Adipocyte (in vitro differentiated cells): ENCODE measurements at regions not wholly inside any gene's neighbourhood (a gene's known extent, or its start where the extent isn't known, plus 50 kb on each side); places are given as distances from the start of the nearest gene placed in this dataset.
"Not testable (repeated sequence)": the region's sequence is repeated elsewhere in the genome, so short reads cannot be mapped to it uniquely, and the experiment has no call there.

Experiments used
- DNase-seq: peaks from one replicate; pipeline ENCODE4 v3.0.0-alpha.2; 2015; ENCODE audit warnings: low read depth
- H3K27me3 ChIP-seq: replicated peaks from 2 replicates; pipeline ENCODE4 v1.7.0; 2013; ENCODE audit warnings: mild to moderate bottlenecking, low read length, moderate library complexity; ENCODE audit not compliant: control insufficient read depth, insufficient read depth
- H3K36me3 ChIP-seq: 2 replicates; pipeline ENCODE4 v1.7.0; 2013; ENCODE audit warnings: low read length, mild to moderate bottlenecking, moderate library complexity; ENCODE audit not compliant: control insufficient read depth, insufficient read depth, severe bottlenecking
- H3K4me1 ChIP-seq: 2 replicates; pipeline ENCODE4 v1.7.0; 2013; ENCODE audit warnings: mild to moderate bottlenecking, low read length, moderate library complexity; ENCODE audit not compliant: control insufficient read depth, insufficient read depth
- H3K4me3 ChIP-seq: 2 replicates; pipeline ENCODE4 v1.7.0; 2013; ENCODE audit warnings: mild to moderate bottlenecking, low read length, moderate library complexity
- H3K9ac ChIP-seq: 2 replicates; pipeline ENCODE4 v1.7.0; 2013; ENCODE audit warnings: mild to moderate bottlenecking, low read length, moderate library complexity
- H3K9me3 ChIP-seq: 2 replicates; pipeline ENCODE4 v1.7.0; 2013; ENCODE audit warnings: mild to moderate bottlenecking, low read length, moderate library complexity; ENCODE audit not compliant: control insufficient read depth

GRCh38 chr3:148500881-148501280, 196.8 kb upstream of the AGTR1 start:
- H3K9ac ChIP-seq: no peak overlapping the region
- no peak overlapping the region for H3K4me3 ChIP-seq
- H3K27me3 ChIP-seq: no peaks in the 10 kb centered on the region
- DNase-seq: peak; percentile 66
- no peaks in the 10 kb centered on the region for H3K36me3 ChIP-seq
- H3K4me1 ChIP-seq: peaks cover 8% of the 10 kb centered on the region
- no peaks in the 10 kb centered on the region for H3K9me3 ChIP-seq

GRCh38 chr3:148510116-148510515, 187.6 kb upstream of the AGTR1 start:
- peaks cover 14% of the 10 kb centered on the region for H3K4me1 ChIP-seq
- no peak overlapping the region for H3K4me3 ChIP-seq
- peak; percentile 36 for DNase-seq
- no peak overlapping the region for H3K9ac ChIP-seq
- no peaks in the 10 kb centered on the region for H3K36me3 ChIP-seq
- H3K9me3 ChIP-seq: no peaks in the 10 kb centered on the region
- no peaks in the 10 kb centered on the region for H3K27me3 ChIP-seq

DNA sequence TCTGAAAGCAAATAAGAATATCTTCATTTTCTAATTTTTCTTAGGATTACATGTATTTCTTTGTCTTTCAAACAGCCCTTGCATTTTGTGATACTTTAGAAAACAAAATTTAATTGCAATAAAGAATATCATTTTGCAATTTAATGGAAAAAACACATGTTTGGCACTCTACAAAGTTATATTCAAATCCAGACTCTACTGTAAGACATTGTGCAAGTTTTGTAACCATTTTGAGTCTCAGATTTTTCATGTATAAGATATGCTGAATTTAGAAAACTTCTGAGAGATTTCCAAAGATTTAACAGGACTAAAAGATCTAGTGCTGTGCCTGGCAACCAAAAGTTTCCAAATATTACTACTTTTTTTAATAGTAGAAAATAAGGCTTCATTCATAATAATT, 187.1 kb upstream of the AGTR1 start:
- Histone ChIP-seq H3K36me3 (no peaks in the 10 kb centered on the region), H3K4me3 (no peak overlapping the region), H3K9ac (no peak overlapping the region), H3K4me1 (peaks cover 14% of the 10 kb centered on the region), H3K9me3 (no peaks in the 10 kb centered on the region), H3K27me3 (no peaks in the 10 kb centered on the region)
- peak; percentile 59 for DNase-seq

- H3K9ac ChIP-seq: no peak overlapping the region
These were observed 185.1 kb upstream of the AGTR1 start for GRCh38 chr3:148512648-148513047.

DNA sequence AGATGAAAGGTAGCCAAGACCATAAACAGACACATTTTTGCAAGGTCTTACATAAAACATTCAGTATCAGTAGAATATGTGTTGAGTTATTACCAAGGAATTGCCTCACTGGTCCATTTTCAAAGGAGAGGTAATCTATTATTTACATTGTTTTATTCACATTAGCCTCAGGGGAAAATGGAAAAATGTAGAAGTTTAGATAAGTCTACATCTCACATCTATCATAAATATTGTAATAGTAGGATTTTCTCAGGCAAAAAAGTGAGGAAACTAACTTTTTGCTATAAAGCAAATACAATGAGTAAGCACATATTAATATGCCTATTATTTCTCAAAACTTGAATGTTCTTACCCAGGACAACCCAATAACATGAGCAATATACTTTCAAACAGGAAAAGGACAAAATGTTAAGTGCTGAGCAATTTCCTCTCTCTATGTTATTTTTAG, 184.6 kb upstream of the AGTR1 start:
- Histone ChIP-seq H3K4me1 (peaks cover 14% of the 10 kb centered on the region), H3K9me3 (no peaks in the 10 kb centered on the region), H3K27me3 (no peaks in the 10 kb centered on the region), H3K4me3 (no peak overlapping the region), H3K9ac (no peak overlapping the region), H3K36me3 (no peaks in the 10 kb centered on the region)
- peak; percentile 17 for DNase-seq

More at GRCh38 chr3:148512648-148513047, 185.1 kb upstream of the AGTR1 start:
- Histone ChIP-seq H3K9me3 (no peaks in the 10 kb centered on the region), H3K27me3 (no peaks in the 10 kb centered on the region), H3K4me3 (no peak overlapping the region), H3K36me3 (no peaks in the 10 kb centered on the region), H3K4me1 (peaks cover 14% of the 10 kb centered on the region)
- DNase-seq: no peak

GRCh38 chr3:148518520-148518919, 179.2 kb upstream of the AGTR1 start:
- Histone ChIP-seq H3K9me3 (no peaks in the 10 kb centered on the region), H3K4me3 (no peak overlapping the region), H3K9ac (no peak overlapping the region), H3K27me3 (no peaks in the 10 kb centered on the region), H3K36me3 (no peaks in the 10 kb centered on the region), H3K4me1 (no peaks in the 10 kb centered on the region)
- no peak for DNase-seq

DNA sequence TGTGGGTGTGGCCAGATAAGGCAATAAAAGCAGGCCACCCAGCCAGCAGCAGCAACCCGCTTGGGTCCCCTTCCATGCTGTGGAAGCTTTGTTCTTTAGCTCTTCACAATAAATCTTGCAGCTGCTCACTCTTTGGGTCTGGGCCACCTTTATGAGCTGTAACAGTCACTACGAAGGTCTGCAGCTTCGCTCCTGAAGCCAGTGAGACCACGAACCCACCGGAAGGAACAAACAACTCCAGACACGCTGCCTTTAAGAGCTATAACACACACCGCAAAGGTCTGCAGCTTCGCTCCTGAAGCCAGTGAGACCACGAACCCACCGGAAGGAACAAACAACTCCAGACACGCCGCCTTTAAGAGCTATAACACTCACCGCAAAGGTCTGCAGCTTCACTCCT, 172.1 kb upstream of the AGTR1 start:
- H3K4me3 ChIP-seq, DNase-seq, H3K27me3 ChIP-seq, H3K9ac ChIP-seq, H3K9me3 ChIP-seq, H3K36me3 ChIP-seq: not testable (repeated sequence)
- peaks cover 23% of the 10 kb centered on the region for H3K4me1 ChIP-seq

GRCh38 chr3:148528024-148528423, 169.7 kb upstream of the AGTR1 start:
- no peaks in the 10 kb centered on the region for H3K27me3 ChIP-seq
- H3K4me1 ChIP-seq: peaks cover 23% of the 10 kb centered on the region
- DNase-seq: peak; percentile 30
- H3K4me3 ChIP-seq: no peak overlapping the region
- no peak overlapping the region for H3K9ac ChIP-seq
- H3K36me3 ChIP-seq: no peaks in the 10 kb centered on the region
- peaks cover 6% of the 10 kb centered on the region for H3K9me3 ChIP-seq

- no peak overlapping the region for H3K9ac ChIP-seq
- H3K4me1 ChIP-seq: peaks cover 23% of the 10 kb centered on the region
- H3K9me3 ChIP-seq: peaks cover 6% of the 10 kb centered on the region
- no peaks in the 10 kb centered on the region for H3K27me3 ChIP-seq
- no peak for DNase-seq
- no peak overlapping the region for H3K4me3 ChIP-seq
- H3K36me3 ChIP-seq: no peaks in the 10 kb centered on the region
These were observed 165.9 kb upstream of the AGTR1 start for GRCh38 chr3:148531836-148532235.

- no peak overlapping the region for H3K4me3 ChIP-seq
- DNase-seq: no peak
- no peak overlapping the region for H3K9ac ChIP-seq
- no peaks in the 10 kb centered on the region for H3K36me3 ChIP-seq
- H3K27me3 ChIP-seq: no peaks in the 10 kb centered on the region
- H3K9me3 ChIP-seq: peaks cover 3% of the 10 kb centered on the region
- H3K4me1 ChIP-seq: peaks cover 23% of the 10 kb centered on the region
These were observed 165.4 kb upstream of the AGTR1 start for GRCh38 chr3:148532326-148532725.

DNA sequence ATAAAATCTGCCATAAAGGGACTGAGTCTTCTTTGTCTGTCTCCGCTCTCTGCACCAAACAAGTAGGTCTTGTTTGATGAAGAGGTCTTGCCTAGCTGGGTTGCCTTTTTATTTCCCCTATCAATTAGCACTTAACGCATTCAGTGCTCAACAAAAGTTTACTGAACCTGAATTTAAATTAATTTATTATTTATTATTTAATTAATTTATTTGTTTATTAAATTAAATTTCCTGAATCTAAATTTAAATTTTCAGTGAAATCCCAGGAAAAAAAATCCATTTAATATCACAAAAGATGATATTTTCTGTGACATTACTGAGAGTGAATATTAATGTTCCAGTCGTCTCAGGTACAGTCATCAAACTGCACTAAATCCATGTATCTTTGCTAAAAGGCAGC, 164.9 kb upstream of the AGTR1 start:
- Histone ChIP-seq H3K4me3 (no peak overlapping the region), H3K27me3 (no peaks in the 10 kb centered on the region), H3K9ac (no peak overlapping the region), H3K4me1 (peaks cover 22% of the 10 kb centered on the region), H3K9me3 (no peaks in the 10 kb centered on the region), H3K36me3 (no peaks in the 10 kb centered on the region)
- DNase-seq: no peak
